GM12864 (cell line): ENCODE measurements at regions not wholly inside any gene's neighbourhood (a gene's known extent, or its start where the extent isn't known, plus 50 kb on each side); places are given as distances from the start of the nearest gene placed in this dataset.

ENCODE experiments used
- DNase-seq: peaks from one replicate; pipeline ENCODE4 v3.0.0-alpha.2; 2011; ENCODE audit warnings: low read depth
- H3K4me3 ChIP-seq: 2 replicates; pipeline ENCODE4 v1.5.1; 2011; ENCODE audit warnings: mild to moderate bottlenecking, low read depth, low read length, control low read depth
- CTCF ChIP-seq: IDR thresholded peaks from 2 replicates; pipeline ENCODE4 v1.5.1; 2011; ENCODE audit warnings: low read depth, mild to moderate bottlenecking, moderate library complexity, low read length, control low read depth, inconsistent platforms; ENCODE audit errors: missing control alignments

- TF ChIP-seq CTCF = no peak
- no peak for DNase-seq
- H3K4me3 ChIP-seq = no peak overlapping the region
Observed at GRCh38 chr2:41267929-41268659, 779.7 kb upstream of the PKDCC start.

GRCh38 chr2:41283079-41283775 is 764.6 kb upstream of the PKDCC start:
- H3K4me3 ChIP-seq = no peak overlapping the region
- no peak for TF ChIP-seq CTCF
- DNase-seq = no peak

GRCh38 chr2:41293491-41293890 is 754.3 kb upstream of the PKDCC start:
- no peak for TF ChIP-seq CTCF
- H3K4me3 ChIP-seq = no peak overlapping the region
- no peak for DNase-seq

- TF ChIP-seq CTCF = no peak
Observed at GRCh38 chr2:41294331-41294730, 753.5 kb upstream of the PKDCC start.

GRCh38 chr2:41313082-41313481 is 734.7 kb upstream of the PKDCC start:
- H3K4me3 ChIP-seq = no peak overlapping the region
- no peak for DNase-seq
- TF ChIP-seq CTCF = no peak

More at GRCh38 chr2:41294331-41294730, 753.5 kb upstream of the PKDCC start:
- H3K4me3 ChIP-seq = no peak overlapping the region
- DNase-seq = no peak

- no peak for TF ChIP-seq CTCF
- H3K4me3 ChIP-seq = no peak overlapping the region
Observed at GRCh38 chr2:41314511-41315070, 733.2 kb upstream of the PKDCC start.

More at GRCh38 chr2:41314511-41315070, 733.2 kb upstream of the PKDCC start:
- no peak for DNase-seq
